HepG2 (cell line): ENCODE measurements at regions not wholly inside any gene's neighbourhood (a gene's known extent, or its start where the extent isn't known, plus 50 kb on each side); places are given as distances from the start of the nearest gene placed in this dataset.

Experiments used
- ATAC-seq: fragments of 200-7000 bp; cut with Tn5 transposase; 3 replicates; pipeline ENCODE4 v1.9.1; 2020; ENCODE audit warnings: mild to moderate bottlenecking, moderate library complexity
- BruUV-seq: library from RNA; stranded (reverse); fragments of 400-500 nt; replicated peaks from 2 replicates; lab custom pipeline; 2021; lab: Mats Ljungman, UMichigan
- CTCF ChIA-PET: fragments of 300-600 bp; formaldehyde crosslinking; extraction: SDS; loops from one replicate; lab custom pipeline; 2021; ENCODE audit warnings: low total read pairs, inconsistent platforms, low intra/inter-chr PET ratio; lab: Yijun Ruan, JAX
- POLR2A ChIA-PET: fragments of 350-600 bp; sonication (Branson Sonifier 250); formaldehyde crosslinking; loops from one replicate; lab custom pipeline; 2020; ENCODE audit warnings: antibody characterized with exemption, inconsistent platforms; lab: Yijun Ruan, JAX
- DNase-seq: peaks from one replicate; pipeline ENCODE4 v3.0.0-alpha.2; 2015; ENCODE audit warnings: low spot score
- FAIRE-seq: peaks from 3 replicates; lab custom pipeline; 2011; peaks lifted over from hg19 to GRCh38; lab: Jason Lieb, UNC
- H2AFZ ChIP-seq: one replicate; pipeline ENCODE4 v1.6.1; 2011; ENCODE audit warnings: low read length, inconsistent platforms
- H3K27ac ChIP-seq: fragments of 300-600 bp; 3 replicates; pipeline ENCODE4 v1.8.0; 2011; ENCODE audit warnings: mixed run types, mild to moderate bottlenecking, mixed read lengths, low read length, inconsistent platforms; ENCODE audit not compliant: insufficient read depth; ENCODE audit errors: extremely low read length
- H3K27me3 ChIP-seq, 2 experiments: fragments of 200-600 bp in 1 of 2; 2 replicates in 1 of 2; 3 replicates in 1 of 2; pipeline versions ENCODE4 v1.6.0 to v1.8.0; 2011; ENCODE audit warnings: low read length in 2 of 2, mild to moderate bottlenecking in 2 of 2, moderate library complexity in 2 of 2, inconsistent platforms in 1 of 2; ENCODE audit not compliant: insufficient read depth in 2 of 2, control insufficient read depth in 1 of 2
- H3K36me3 ChIP-seq, 2 experiments: fragments of 200-600 bp in 1 of 2; replicated peaks in 1 of 2; 2 replicates in 1 of 2; 3 replicates in 1 of 2; pipeline versions ENCODE4 v1.5.1 to v1.8.0; 2011; ENCODE audit warnings: low read length in 2 of 2, inconsistent platforms in 1 of 2; ENCODE audit not compliant: insufficient read depth in 2 of 2, control insufficient read depth in 1 of 2
- H3K4me1 ChIP-seq: 2 replicates; pipeline ENCODE4 v1.5.1; 2012; ENCODE audit warnings: low read length, inconsistent platforms; ENCODE audit not compliant: insufficient read depth
- H3K4me2 ChIP-seq: 2 replicates; pipeline ENCODE4 v1.6.0; 2011; ENCODE audit warnings: low read depth, low read length, inconsistent platforms
- H3K4me3 ChIP-seq, 3 experiments: fragments of 200-600 bp in 1 of 3; sonication (generic), shearing (Covaris generic) in 1 of 3; replicated peaks in 1 of 3; 2 replicates each; pipeline ENCODE4 v1.5.1; 2011 to 2016; ENCODE audit warnings: low read length in 3 of 3, inconsistent platforms in 2 of 3, low read depth in 2 of 3, mild to moderate bottlenecking in 2 of 3, control low read depth in 1 of 3, mixed read lengths in 1 of 3; ENCODE audit not compliant: insufficient read depth in 1 of 3
- H3K79me2 ChIP-seq: one replicate; pipeline ENCODE4 v1.6.1; 2011; ENCODE audit warnings: low read length, inconsistent platforms; ENCODE audit not compliant: insufficient read depth
- H3K9ac ChIP-seq: 2 replicates; pipeline ENCODE4 v1.6.0; 2011; ENCODE audit warnings: mild to moderate bottlenecking, low read depth, low read length, inconsistent platforms; ENCODE audit not compliant: insufficient read depth
- H3K9me3 ChIP-seq: 2 replicates; pipeline ENCODE4 v1.5.1; 2012; ENCODE audit warnings: mild to moderate bottlenecking, low read length
- H4K20me1 ChIP-seq: 2 replicates; pipeline ENCODE4 v1.6.0; 2011; ENCODE audit warnings: inconsistent platforms, mild to moderate bottlenecking, low read length, moderate library complexity; ENCODE audit not compliant: insufficient read depth
- STAT5B ChIP-seq: sonication (generic); formaldehyde crosslinking; IDR thresholded peaks from 2 replicates; pipeline ENCODE4 v1.4.0; 2020; ENCODE audit warnings: missing genetic modification reagents
- ZKSCAN1 ChIP-seq: fragments of 150-350 bp; IDR thresholded peaks from 2 replicates; pipeline ENCODE4 v1.6.1; 2014; ENCODE audit warnings: low read length
- ZMYM3 ChIP-seq: sonication (generic); formaldehyde crosslinking; IDR thresholded peaks from 2 replicates; pipeline ENCODE4 v1.5.1; 2020; ENCODE audit warnings: mild to moderate bottlenecking, missing genetic modification reagents
- ZNF263 ChIP-seq: sonication (generic); formaldehyde crosslinking; IDR thresholded peaks from 2 replicates; pipeline ENCODE4 v1.4.0; 2020; ENCODE audit warnings: missing genetic modification reagents
- ZNF768 ChIP-seq: sonication (generic); formaldehyde crosslinking; IDR thresholded peaks from 2 replicates; pipeline ENCODE4 v1.4.0; 2020; ENCODE audit warnings: missing genetic modification reagents
- WGBS: methylation state at CpG from one replicate; pipeline ENCODE4 v1.1.6; 2017; ENCODE audit warnings: low lambda C conversion rate; 5-methylcytosine and 5-hydroxymethylcytosine counted together
- in situ Hi-C: cut with HindIII; loops from 2 replicates; pipeline ENCODE4 v1.10.0; 2017; ENCODE audit warnings: low pct_unique_long_range_greater_than_20kb; ENCODE audit not compliant: extremely low pct_ligation_motif_present
- intact Hi-C: fragments of 100-400 bp; cut with micrococcal nuclease; formaldehyde crosslinking; loops from one replicate; pipeline ENCODE4 v1.10.0; 2022; ENCODE audit not compliant: unreplicated experiment

DNA sequence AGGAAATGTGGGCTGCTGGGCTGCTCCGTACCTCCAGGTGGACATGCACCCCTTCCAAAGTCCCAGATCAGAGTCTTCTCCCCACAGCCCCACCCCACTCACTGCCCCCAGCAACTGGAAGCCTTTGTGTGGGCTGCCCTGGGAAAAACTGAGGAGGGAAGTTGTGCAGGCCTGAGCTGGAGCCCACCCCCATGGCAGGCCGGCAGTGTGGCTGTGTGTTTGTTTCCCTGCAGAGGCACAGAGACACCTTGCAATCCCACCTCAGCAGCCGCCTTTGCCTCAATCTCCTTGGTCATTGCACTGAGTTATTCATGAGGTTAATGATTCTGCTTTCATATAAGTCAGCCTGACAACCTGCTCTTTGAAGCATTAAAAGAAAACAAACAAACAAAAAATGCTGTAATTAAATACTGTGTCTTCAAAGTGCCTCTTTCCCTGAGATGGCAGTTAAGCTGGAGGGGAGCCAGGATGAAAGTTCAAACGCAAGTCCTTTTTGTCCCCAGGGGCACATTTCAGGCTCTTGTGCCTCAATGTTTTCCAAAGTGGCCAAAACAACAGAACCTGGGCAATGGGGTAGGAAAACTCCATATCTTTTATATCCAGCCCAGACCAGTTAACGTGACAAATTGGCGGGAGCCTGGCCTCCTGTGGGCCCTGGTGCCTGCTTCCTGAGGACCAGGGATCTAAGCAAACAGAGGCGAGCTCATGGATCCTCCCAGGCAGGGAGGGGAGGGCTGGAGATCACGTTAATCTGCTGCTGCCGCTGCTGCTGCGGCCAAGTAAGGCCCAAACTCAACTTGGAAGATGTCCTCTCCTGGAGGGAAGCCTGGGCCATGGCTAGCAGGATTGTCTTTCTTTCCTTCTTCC lies 51.9 kb upstream of the TSPAN11 start:
- peaks cover 11% of the 10 kb centered on the region; the same call in 1 of the 2 replicates for H3K4me1 ChIP-seq
- WGBS, result 2% methylated on average over 7 of the region's 10 CpGs
- H3K9ac ChIP-seq, result no peak overlapping the region
- no peaks in the 10 kb centered on the region for H3K79me2 ChIP-seq
- CTCF ChIA-PET, result no interaction called here
- in situ Hi-C loops, result no loop called here
- no peak overlapping the region for H3K27ac ChIP-seq
- BruUV-seq, result no TSS peak
- ATAC-seq (peak; percentile 76), DNase-seq (no peak), FAIRE-seq (no peak)
- intact Hi-C loops, result no loop called here
- no peak overlapping the region for H3K4me2 ChIP-seq
- no peaks in the 10 kb centered on the region; a peak in 1 of 5 replicates for H3K27me3 ChIP-seq
- H3K36me3 ChIP-seq, result no peaks in the 10 kb centered on the region
- H4K20me1 ChIP-seq, result no peaks in the 10 kb centered on the region
- POLR2A ChIA-PET, result no interaction called here
- H3K4me3 ChIP-seq, result no peak overlapping the region
- TF ChIP-seq ZMYM3, result no peak
- TF ChIP-seq ZNF263 (CRISPR knock-in tag), result peak; percentile 70
- TF ChIP-seq ZNF768 (CRISPR knock-in tag), result peak; percentile 28; the same call in 1 of the 2 replicates
- TF ChIP-seq, all 625 proteins: peak for 2
- H2AFZ ChIP-seq, result no peak overlapping the region
- no peaks in the 10 kb centered on the region for H3K9me3 ChIP-seq

DNA sequence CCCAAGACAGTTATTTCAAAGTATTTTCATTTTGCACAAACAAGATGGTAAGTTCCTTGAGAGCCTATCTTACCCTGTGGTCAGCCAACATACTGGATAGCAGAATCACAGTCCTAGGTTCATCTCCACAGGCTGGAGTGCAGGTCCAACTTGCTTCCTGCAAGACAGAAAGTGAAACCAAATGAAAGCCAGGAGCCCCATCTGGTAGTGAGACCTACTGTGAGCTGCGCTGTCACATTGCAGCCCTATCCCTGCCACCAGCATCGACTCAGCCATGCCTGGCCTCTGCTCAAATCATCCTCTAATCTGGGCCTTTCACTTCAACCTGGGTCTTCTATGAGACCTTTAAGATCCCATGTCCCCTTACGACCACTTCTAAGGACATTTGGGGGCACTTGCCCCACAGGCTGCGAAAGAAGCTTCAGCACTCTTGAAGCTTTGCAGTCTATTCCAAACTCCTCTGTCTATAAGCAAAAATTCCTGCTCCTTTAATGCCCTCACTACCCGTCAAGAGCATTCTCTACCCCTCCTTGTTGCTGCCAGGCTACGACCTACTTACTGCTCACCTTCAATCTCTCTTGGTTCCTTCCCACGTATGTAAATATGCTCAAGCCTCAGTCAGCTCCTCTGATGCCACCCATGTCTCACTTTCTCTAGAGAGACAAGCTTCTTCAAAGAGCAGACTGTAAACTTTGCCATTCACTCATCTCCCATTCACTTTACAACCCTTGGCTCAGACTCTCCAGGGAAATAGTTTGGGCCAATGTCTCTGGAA lies 55.9 kb upstream of the TSPAN11 start:
- no peak for FAIRE-seq
- Histone ChIP-seq H3K27me3 (no peaks in the 10 kb centered on the region; a peak in 1 of 5 replicates), H3K4me2 (peak overlapping the region; percentile 40), H3K4me1 (peaks cover 11% of the 10 kb centered on the region; the same call in 1 of the 2 replicates), H3K27ac (no peak overlapping the region), H2AFZ (peak overlapping the region; percentile 84), H3K4me3 (peak overlapping the region in 1 of 3 experiments; percentile 15; a peak in 3 of 6 replicates), H3K9me3 (peaks cover 12% of the 10 kb centered on the region), H3K79me2 (no peaks in the 10 kb centered on the region)
- intact Hi-C loops, result no loop called here
- no peak for DNase-seq
- in situ Hi-C loops, result no loop called here
- 34% methylated on average over 7 of the region's 7 CpGs for WGBS
- CTCF ChIA-PET, result no interaction called here
- ATAC-seq, result peak; percentile 49; the same call in 1 of the 3 replicates
- TF ChIP-seq ZKSCAN1 (peak; percentile 75; the same call in 1 of the 2 replicates), STAT5B (no peak)
- TF ChIP-seq, all 625 proteins: peak for 1
- H3K9ac ChIP-seq, result no peak overlapping the region
- POLR2A ChIA-PET, result no interaction called here
- BruUV-seq, result no TSS peak
- H3K36me3 ChIP-seq, result no peaks in the 10 kb centered on the region
- H4K20me1 ChIP-seq, result no peaks in the 10 kb centered on the region
